Transverse colon (tissue), 3 donors: ENCODE measurements at regions not wholly inside any gene's neighbourhood (a gene's known extent, or its start where the extent isn't known, plus 50 kb on each side); places are given as distances from the start of the nearest gene placed in this dataset.

ENCODE experiments used
- CTCF ChIP-seq, 5 experiments: fragments of 200-600 bp in 3 of 5; fragments of 450-650 bp in 2 of 5; sonication (generic) in 3 of 5; IDR thresholded peaks; 1 replicate in 2 of 5; 2 replicates in 3 of 5; pipeline ENCODE4 v1.5.1; 2016 to 2017; ENCODE audit warnings: antibody characterized with exemption in 5 of 5, inconsistent platforms in 3 of 5, mild to moderate bottlenecking in 2 of 5, moderate library complexity in 1 of 5
- POLR2A ChIP-seq: fragments of 450-650 bp; IDR thresholded peaks from one replicate; pipeline ENCODE4 v1.6.1; 2016; ENCODE audit warnings: antibody characterized with exemption, mild to moderate bottlenecking, moderate library complexity

DNA sequence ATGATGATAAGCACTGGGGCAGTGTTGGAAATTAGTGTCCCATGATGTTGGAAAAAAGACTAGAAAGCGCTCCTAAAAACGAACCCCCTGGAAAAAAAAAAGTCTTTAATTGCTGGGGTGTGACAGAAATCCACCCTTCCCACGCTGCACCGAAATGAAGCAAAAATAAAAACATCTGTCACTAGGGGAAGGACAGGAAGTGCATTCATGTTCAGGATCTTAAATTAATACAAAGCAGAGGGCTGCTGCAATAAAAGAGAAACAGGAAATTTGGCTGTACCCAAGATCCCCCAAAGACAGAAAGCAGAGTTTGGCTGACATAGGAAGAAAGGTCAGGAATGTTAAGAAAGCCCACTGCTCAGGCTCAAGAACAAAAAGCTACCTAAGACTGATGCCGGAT is 333.9 kb downstream of the TBC1D32 start:
- TF ChIP-seq CTCF (IDR thresholded peaks at IDR 0.05), result no peak
- TF ChIP-seq POLR2A, result no peak
